Inflammatory macrophage treated with lipopolysaccharide for 4 hours (primary cell): ENCODE measurements at regions not wholly inside any gene's neighbourhood (a gene's known extent, or its start where the extent isn't known, plus 50 kb on each side); places are given as distances from the start of the nearest gene placed in this dataset.
"Not testable (repeated sequence)": the region's sequence is repeated elsewhere in the genome, so short reads cannot be mapped to it uniquely, and the experiment has no call there.

Source experiments
- DNase-seq: peaks from one replicate; pipeline ENCODE4 v3.0.0-alpha.2; 2020

GRCh38 chr1:228611707-228612106 lies 123.6 kb upstream of the RHOU start:
- DNase-seq: not testable (repeated sequence)

DNA sequence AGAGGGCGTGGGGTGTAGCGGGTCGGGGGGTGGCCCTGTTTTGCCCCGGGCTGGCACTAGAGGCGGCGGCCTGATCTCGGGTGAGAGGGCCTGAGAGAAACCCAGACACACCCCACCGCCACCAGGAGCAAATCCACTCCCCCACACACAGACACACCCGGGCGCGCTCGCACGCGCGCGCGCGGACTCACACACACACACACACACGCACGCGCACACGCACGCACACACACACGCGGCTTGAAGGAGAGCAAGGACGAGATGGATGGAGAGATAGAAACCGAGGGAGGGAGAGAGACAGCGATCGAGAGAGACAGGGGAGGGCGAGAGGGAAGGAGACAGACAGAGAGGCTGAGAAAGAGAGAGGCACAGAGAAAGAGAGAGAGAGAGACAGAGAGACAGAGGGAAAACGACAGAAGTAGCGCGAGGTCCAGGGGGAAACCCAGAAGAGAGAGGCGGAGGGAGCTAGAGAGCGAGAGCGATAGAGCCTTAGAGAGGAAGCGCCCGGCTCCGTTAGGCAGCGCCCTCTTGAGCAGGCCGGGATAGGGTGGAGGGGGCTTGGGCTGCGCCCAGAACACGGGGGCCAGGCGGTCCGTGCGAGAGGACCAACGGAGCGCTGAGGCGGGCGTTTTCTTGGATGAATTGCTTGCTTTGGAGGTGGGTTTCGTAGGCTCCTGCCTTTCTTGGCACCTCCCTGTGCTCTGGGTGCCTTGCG lies 113.1 kb upstream of the RHOU start:
- not testable (repeated sequence) for DNase-seq

DNA sequence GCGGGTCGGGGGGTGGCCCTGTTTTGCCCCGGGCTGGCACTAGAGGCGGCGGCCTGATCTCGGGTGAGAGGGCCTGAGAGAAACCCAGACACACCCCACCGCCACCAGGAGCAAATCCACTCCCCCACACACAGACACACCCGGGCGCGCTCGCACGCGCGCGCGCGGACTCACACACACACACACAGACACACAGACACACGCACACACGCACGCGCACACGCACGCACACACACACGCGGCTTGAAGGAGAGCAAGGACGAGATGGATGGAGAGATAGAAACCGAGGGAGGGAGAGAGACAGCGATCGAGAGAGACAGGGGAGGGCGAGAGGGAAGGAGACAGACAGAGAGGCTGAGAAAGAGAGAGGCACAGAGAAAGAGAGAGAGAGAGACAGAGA lies 108.8 kb upstream of the RHOU start:
- DNase-seq: not testable (repeated sequence)

DNA sequence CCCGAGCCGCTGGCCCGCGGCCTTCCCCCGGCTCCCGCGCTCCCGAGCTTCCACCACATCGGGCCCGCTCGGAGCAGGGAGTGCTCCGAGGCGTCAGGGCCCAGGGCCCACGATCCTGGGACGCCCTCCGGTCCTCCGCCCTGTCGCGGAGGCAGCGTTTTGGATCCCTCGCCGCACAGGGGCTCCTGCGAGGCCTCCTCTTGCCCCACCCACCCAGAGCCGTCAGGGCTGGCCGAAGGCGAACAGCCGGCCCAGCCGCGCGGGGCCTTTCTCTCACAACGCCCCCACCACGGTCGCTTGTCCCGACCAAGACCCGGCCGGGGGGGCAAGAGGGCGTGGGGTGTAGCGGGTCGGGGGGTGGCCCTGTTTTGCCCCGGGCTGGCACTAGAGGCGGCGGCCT lies 102.4 kb upstream of the RHOU start:
- not testable (repeated sequence) for DNase-seq

- not testable (repeated sequence) for DNase-seq
Measured at GRCh38 chr1:228635304-228635703, 100.0 kb upstream of the RHOU start.

DNA sequence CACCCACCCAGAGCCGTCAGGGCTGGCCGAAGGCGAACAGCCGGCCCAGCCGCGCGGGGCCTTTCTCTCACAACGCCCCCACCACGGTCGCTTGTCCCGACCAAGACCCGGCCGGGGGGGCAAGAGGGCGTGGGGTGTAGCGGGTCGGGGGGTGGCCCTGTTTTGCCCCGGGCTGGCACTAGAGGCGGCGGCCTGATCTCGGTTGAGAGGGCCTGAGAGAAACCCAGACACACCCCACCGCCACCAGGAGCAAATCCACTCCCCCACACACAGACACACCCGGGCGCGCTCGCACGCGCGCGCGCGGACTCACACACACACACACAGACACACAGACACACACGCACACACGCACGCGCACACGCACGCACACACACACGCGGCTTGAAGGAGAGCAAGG lies 97.8 kb upstream of the RHOU start:
- DNase-seq: not testable (repeated sequence)

GRCh38 chr1:228646717-228647522 lies 88.4 kb upstream of the RHOU start:
- DNase-seq: peak; percentile 32

- DNase-seq: peak; percentile 21
Measured at GRCh38 chr1:228647523-228648444, 87.5 kb upstream of the RHOU start.

DNA sequence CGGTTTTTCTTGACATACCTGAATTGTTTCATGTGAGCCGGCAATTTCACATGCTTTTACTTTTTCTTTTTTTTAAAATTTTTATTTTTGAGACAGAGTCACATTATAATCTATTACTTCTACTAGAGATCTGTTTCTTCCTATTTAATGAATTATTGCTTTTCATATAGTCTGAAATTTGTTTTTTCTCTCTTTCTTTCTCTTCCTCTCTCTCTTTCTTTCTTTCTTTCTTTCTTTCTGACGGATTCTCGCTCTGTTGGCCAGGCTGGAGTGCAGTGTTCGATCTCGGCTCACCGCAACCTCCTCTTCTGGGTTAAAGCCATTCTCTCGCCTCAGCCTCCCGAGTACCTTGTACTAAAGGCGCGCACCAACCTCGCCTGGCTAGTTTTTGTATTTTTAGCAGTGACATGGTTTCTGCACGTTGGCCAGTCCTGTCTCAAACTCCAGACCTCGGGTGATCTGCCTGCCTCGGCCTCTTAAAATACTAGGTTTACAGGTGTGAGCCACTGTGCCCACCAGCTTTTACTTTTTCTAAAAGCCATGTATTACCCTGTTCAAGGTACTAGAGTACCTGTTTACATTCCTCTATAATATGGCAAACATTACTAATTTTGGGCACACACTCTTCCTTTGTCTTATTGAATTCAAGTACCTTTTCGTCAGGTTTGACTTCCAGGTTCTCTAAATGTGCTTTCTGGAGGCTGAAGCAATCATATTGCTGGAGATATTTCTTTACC lies 86.5 kb upstream of the RHOU start:
- DNase-seq: no peak

DNA sequence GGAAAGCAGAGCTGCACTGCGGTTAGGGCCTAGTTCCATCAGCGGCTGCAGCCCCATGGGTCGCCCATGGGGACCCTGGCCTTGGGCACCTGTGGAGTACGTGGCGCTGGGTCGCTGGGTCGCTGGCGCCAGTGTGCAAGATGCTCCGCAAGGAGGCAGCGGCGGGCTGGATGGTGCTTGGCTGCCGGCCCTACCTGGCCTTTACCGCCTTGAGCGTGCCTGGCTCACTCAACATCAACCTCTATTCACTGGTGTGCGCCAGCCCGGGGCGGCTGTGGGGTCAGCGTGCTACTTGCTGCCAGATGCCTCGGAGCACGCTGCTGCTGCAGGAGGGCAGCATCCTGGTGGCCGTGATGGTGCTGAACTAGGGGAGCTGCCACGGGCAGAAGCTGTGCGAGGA lies 85.1 kb upstream of the RHOU start:
- no peak for DNase-seq

GRCh38 chr1:228650946-228651345 lies 84.3 kb upstream of the RHOU start:
- DNase-seq: no peak

DNA sequence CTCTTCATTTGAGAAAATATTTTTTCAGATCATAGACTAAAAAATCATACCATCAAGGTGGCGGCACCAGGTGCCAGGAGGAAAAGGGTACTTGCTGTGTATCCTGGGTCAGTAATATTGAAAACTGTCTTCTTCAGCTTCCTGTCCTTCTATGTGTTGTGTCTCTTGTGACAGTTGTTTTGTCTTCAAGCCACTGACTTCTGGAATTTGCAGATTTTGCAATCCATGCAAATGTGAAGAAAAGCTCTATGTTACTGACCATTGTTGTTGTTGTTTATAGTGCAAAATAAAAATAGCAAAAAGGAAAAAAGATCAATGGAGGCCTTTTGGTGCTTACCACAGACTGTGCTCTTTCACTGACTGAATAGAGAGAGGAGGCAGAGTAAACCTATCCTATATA lies 83.2 kb upstream of the RHOU start:
- DNase-seq: peak; percentile 46

DNA sequence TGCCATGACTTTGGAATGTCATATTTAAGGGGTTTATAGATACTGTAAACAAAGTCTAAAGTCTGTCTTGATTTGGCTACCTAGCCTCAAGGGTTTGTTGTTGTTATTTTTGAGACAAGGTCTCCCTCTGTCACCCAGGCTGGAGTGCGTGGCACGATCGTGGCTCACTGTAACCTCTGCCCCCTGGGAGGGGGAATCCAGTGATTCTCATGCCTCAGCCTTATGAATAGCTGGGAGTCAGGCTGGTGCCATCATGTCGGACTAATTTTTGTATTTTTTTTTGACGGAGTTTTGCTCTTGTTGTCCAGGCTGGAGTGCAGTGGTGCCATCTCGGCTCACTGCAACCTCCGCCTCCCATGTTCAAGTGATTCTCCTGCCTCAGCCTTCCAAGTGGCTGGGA lies 82.2 kb upstream of the RHOU start:
- not testable (repeated sequence) for DNase-seq

DNA sequence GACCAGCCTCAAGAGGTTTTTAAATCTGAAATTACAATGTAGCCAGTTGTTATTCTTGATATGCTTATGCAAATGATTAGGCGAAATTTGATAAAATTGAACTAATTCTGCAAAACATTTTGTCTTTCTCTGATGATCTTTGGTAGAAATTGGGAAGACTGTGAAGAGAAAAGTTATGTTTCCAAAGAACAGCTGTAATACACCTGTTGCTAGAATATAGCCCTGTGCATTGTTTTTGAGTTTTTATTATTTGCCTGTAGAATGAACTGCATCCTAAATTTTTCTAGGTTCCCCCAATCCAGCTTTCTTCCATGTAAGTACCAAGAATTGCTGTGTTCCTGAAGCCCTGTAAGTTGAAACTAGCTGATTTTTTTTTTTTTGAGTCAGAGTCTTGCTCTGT lies 81.5 kb upstream of the RHOU start:
- no peak for DNase-seq

DNA sequence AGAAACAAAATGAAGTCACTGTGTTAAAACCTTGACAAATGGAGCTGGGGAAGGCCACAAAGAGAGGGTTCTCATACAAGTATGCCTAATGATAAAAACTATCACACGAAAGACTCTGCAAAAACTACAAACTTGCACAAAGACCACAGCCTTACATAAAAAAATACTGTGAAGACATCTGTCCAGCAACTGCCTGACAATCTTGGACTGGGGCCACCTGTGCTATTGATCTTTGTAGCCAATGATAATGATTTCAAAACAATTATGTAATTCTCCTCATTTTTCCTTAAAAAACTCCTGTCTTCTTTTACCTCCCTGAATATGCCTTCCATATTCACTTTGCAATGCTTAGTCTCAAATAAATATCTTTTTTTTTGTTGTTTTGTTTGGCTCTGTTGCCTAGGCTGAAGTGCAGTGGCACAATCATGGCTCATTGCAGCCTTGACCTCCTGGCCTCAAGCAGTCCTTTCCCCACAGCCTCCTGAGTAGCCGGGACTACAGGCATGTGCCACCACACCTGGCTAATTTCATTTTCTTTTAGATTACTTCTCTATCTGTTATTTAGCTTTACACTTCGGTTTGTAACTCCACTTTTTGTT lies 79.4 kb upstream of the RHOU start:
- no peak for DNase-seq

DNA sequence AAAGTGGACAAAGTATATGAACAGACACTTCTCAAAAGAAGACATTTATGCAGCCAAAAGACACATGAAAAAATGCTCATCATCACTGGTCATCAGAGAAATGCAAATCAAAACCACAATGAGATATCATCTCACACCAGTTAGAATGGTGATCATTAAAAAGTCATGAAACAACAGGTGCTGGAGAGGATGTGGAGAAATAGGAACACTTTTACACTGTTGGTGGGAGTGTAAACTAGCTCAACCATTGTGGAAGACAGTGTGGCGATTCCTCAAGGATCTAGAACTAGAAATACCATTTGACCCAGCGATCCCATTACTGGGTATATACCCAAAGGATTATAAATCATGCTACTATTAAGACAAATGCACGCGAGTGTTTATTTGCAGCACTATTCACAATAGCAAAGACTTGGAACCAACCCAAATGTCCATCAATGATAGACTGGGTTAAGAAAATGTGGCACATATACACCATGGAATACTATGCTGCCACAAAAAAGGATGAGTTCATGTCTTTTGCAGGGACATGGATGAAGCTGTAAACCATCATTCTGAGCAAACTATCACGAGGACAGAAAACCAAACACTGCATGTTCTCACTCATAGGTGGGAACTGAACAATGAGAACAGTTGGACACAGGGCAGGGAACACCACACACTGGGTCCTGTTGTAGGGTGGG lies 73.1 kb upstream of the RHOU start:
- DNase-seq: not testable (repeated sequence)

GRCh38 chr1:228664399-228664914 lies 70.8 kb upstream of the RHOU start:
- peak; percentile 77 for DNase-seq

GRCh38 chr1:228666686-228667623 lies 68.3 kb upstream of the RHOU start:
- DNase-seq: no peak

- no peak for DNase-seq
Measured at GRCh38 chr1:228668553-228669241, 66.6 kb upstream of the RHOU start.

DNA sequence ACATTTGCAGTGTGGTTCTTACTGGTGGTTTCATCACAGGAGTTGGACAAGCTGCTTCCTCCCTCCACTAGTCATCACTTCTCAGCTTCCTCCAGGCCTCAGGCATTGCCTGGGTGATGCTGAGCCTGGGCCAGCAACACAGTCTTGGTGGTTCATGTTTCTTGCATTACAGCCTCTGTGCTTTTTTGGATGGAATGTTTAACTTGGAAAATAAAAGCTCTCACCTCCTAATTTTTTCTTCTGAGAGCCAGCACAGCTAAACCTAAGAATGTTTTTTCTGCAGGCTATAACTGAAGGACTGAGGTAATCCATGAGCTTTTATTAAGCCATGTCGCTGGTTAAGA lies 66.1 kb upstream of the RHOU start:
- DNase-seq: peak; percentile 53
